HEK293 (cell line): ENCODE measurements at regions not wholly inside any gene's neighbourhood (a gene's known extent, or its start where the extent isn't known, plus 50 kb on each side); places are given as distances from the start of the nearest gene placed in this dataset.

Source experiments
- CTCF ChIA-PET: fragments of 350-600 bp; formaldehyde crosslinking; extraction: SDS; loops from one replicate; lab custom pipeline; 2021; ENCODE audit warnings: antibody characterized with exemption; lab: Yijun Ruan, JAX
- POLR2A ChIA-PET: fragments of 300-600 bp; formaldehyde crosslinking; extraction: SDS; loops from one replicate; lab custom pipeline; 2020; ENCODE audit warnings: antibody characterized with exemption, inconsistent platforms; lab: Yijun Ruan, JAX
- H3K27ac ChIP-seq: fragments of 200-500 bp; sonication (Bioruptor generic); 2 replicates; pipeline ENCODE4 v1.5.1; 2014; ENCODE audit warnings: low read depth, low read length, control low read depth, inconsistent platforms; ENCODE audit errors: extremely low read depth
- H3K36me3 ChIP-seq, 2 experiments: fragments of 200-500 bp in 1 of 2; sonication (Bioruptor generic) in 1 of 2; 1 replicate in 1 of 2; 2 replicates in 1 of 2; pipeline ENCODE4 v1.5.1; 2014 to 2017; ENCODE audit warnings: inconsistent platforms in 2 of 2, low read length in 2 of 2; ENCODE audit not compliant: control insufficient read depth in 2 of 2, insufficient read depth in 1 of 2
- H3K4me1 ChIP-seq: fragments of 200-500 bp; sonication (Bioruptor generic); 2 replicates; pipeline ENCODE4 v1.5.1; 2014; ENCODE audit warnings: mild to moderate bottlenecking, low read length, inconsistent platforms; ENCODE audit not compliant: control insufficient read depth, insufficient read depth
- H3K4me3 ChIP-seq: 2 replicates; pipeline ENCODE4 v1.5.1; 2011; ENCODE audit warnings: low read depth, mild to moderate bottlenecking, control low read depth, low read length, moderate library complexity
- H3K9me3 ChIP-seq: fragments of 200-500 bp; sonication (Bioruptor generic); 2 replicates; pipeline ENCODE4 v1.5.1; 2014; ENCODE audit warnings: low read depth, low read length, inconsistent platforms; ENCODE audit not compliant: control insufficient read depth, insufficient read depth
- AEBP2 ChIP-seq: fragments of 450-650 bp; formaldehyde crosslinking; IDR thresholded peaks from 2 replicates; pipeline ENCODE4 v1.5.1; 2016; ENCODE audit warnings: missing biosample characterization, missing genetic modification characterization, borderline replicate concordance
- EGR2 ChIP-seq: fragments of 450-650 bp; formaldehyde crosslinking; IDR thresholded peaks from 2 replicates; pipeline ENCODE4 v1.5.1; 2016; ENCODE audit warnings: low read depth, missing biosample characterization, missing genetic modification characterization
- OSR2 ChIP-seq: fragments of 450-650 bp; formaldehyde crosslinking; IDR thresholded peaks from 2 replicates; pipeline ENCODE4 v1.5.1; 2016; ENCODE audit warnings: missing biosample characterization, missing genetic modification characterization
- PBX3 ChIP-seq: sonication (generic); formaldehyde crosslinking; IDR thresholded peaks from 2 replicates; pipeline ENCODE4 v1.8.1; 2022; ENCODE audit warnings: mild to moderate bottlenecking, moderate library complexity, missing genetic modification reagents
- PRDM4 ChIP-seq: fragments of 450-650 bp; formaldehyde crosslinking; IDR thresholded peaks from 2 replicates; pipeline ENCODE4 v1.5.1; 2017; ENCODE audit warnings: missing biosample characterization, missing genetic modification characterization
- RBAK ChIP-seq: fragments of 450-650 bp; formaldehyde crosslinking; IDR thresholded peaks from 2 replicates; pipeline ENCODE4 v1.5.1; 2016; ENCODE audit warnings: missing biosample characterization, missing genetic modification characterization
- SP2 ChIP-seq: fragments of 450-650 bp; formaldehyde crosslinking; IDR thresholded peaks from 2 replicates; pipeline ENCODE4 v1.5.1; 2016; ENCODE audit warnings: missing biosample characterization, missing genetic modification characterization
- SP7 ChIP-seq: fragments of 450-650 bp; formaldehyde crosslinking; IDR thresholded peaks from 2 replicates; pipeline ENCODE4 v1.5.1; 2016; ENCODE audit warnings: missing biosample characterization, missing genetic modification characterization
- ZBTB17 ChIP-seq: fragments of 450-650 bp; formaldehyde crosslinking; IDR thresholded peaks from 2 replicates; pipeline ENCODE4 v1.5.1; 2016; ENCODE audit warnings: missing biosample characterization, missing genetic modification characterization
- ZBTB21 ChIP-seq: fragments of 450-650 bp; formaldehyde crosslinking; IDR thresholded peaks from 2 replicates; pipeline ENCODE4 v1.5.1; 2017; ENCODE audit warnings: missing biosample characterization, missing genetic modification characterization
- ZNF121 ChIP-seq: fragments of 450-650 bp; formaldehyde crosslinking; IDR thresholded peaks from 2 replicates; pipeline ENCODE4 v1.5.1; 2016; ENCODE audit warnings: missing biosample characterization, missing genetic modification characterization
- ZNF155 ChIP-seq: fragments of 450-650 bp; formaldehyde crosslinking; IDR thresholded peaks from 2 replicates; pipeline ENCODE4 v1.5.1; 2016; ENCODE audit warnings: missing biosample characterization, missing genetic modification characterization
- ZNF19 ChIP-seq: fragments of 450-650 bp; formaldehyde crosslinking; IDR thresholded peaks from 2 replicates; pipeline ENCODE4; 2016; ENCODE audit warnings: missing biosample characterization, missing genetic modification characterization, low read depth
- ZNF248 ChIP-seq: fragments of 450-650 bp; formaldehyde crosslinking; IDR thresholded peaks from 2 replicates; pipeline ENCODE4 v1.5.1; 2017; ENCODE audit warnings: missing biosample characterization, missing genetic modification characterization
- ZNF280C ChIP-seq: fragments of 450-650 bp; formaldehyde crosslinking; IDR thresholded peaks from 2 replicates; pipeline ENCODE4 v1.5.1; 2016; ENCODE audit warnings: missing biosample characterization, missing genetic modification characterization
- ZNF311 ChIP-seq: fragments of 450-650 bp; formaldehyde crosslinking; IDR thresholded peaks from 2 replicates; pipeline ENCODE4 v1.5.1; 2017; ENCODE audit warnings: missing biosample characterization, missing genetic modification characterization, borderline replicate concordance
- ZNF404 ChIP-seq: fragments of 450-650 bp; formaldehyde crosslinking; IDR thresholded peaks from 2 replicates; pipeline ENCODE4 v1.5.1; 2017; ENCODE audit warnings: missing biosample characterization, missing genetic modification characterization
- ZNF488 ChIP-seq: fragments of 450-650 bp; formaldehyde crosslinking; IDR thresholded peaks from 2 replicates; pipeline ENCODE4 v1.5.1; 2016; ENCODE audit warnings: missing biosample characterization, missing genetic modification characterization
- ZNF664 ChIP-seq: fragments of 450-650 bp; formaldehyde crosslinking; IDR thresholded peaks from 2 replicates; pipeline ENCODE4 v1.5.1; 2016; ENCODE audit warnings: missing biosample characterization, missing genetic modification characterization
- ZNF776 ChIP-seq: fragments of 450-650 bp; formaldehyde crosslinking; IDR thresholded peaks from 2 replicates; pipeline ENCODE4 v1.5.0; 2017; ENCODE audit warnings: missing biosample characterization, missing genetic modification characterization, borderline replicate concordance
- ZSCAN5A ChIP-seq: fragments of 450-650 bp; formaldehyde crosslinking; IDR thresholded peaks from 2 replicates; pipeline ENCODE4 v1.5.1; 2016; ENCODE audit warnings: missing biosample characterization, missing genetic modification characterization

- no peak for TF ChIP-seq RBAK (tag by site-specific recombination)
- TF ChIP-seq EGR2 (tag by site-specific recombination), result no peak
- TF ChIP-seq SP2 (tag by site-specific recombination), result no peak
Measured at GRCh38 chr2:187644981-187645380, 90.7 kb upstream of the TFPI start (continued).

- Histone ChIP-seq H3K4me3 (no peak overlapping the region), H3K9me3 (no peaks in the 10 kb centered on the region), H3K36me3 (no peaks in the 10 kb centered on the region), H3K27ac (no peak overlapping the region), H3K4me1 (no peaks in the 10 kb centered on the region)
- CTCF ChIA-PET, result no interaction called here
- POLR2A ChIA-PET, result no interaction called here
- TF ChIP-seq ZNF404 (tag by site-specific recombination) (no peak), ZNF664 (tag by site-specific recombination) (no peak), ZSCAN5A (no peak), ZNF280C (tag by site-specific recombination) (no peak), ZNF488 (tag by site-specific recombination) (no peak), ZNF155 (tag by site-specific recombination) (no peak), ZNF19 (no peak), OSR2 (tag by site-specific recombination) (no peak), ZNF248 (tag by site-specific recombination) (no peak), ZNF121 (no peak), ZBTB17 (tag by site-specific recombination) (no peak), PRDM4 (tag by site-specific recombination) (no peak), PBX3 (CRISPR knock-in tag) (no peak), SP7 (tag by site-specific recombination) (no peak), AEBP2 (tag by site-specific recombination) (no peak), ZNF776 (tag by site-specific recombination) (no peak), ZNF311 (tag by site-specific recombination) (no peak), ZBTB21 (tag by site-specific recombination) (no peak)
Measured at GRCh38 chr2:187646556-187646955, 92.3 kb upstream of the TFPI start.
